HG03280 (cell line): ENCODE measurements at regions not wholly inside any gene's neighbourhood (a gene's known extent, or its start where the extent isn't known, plus 50 kb on each side); places are given as distances from the start of the nearest gene placed in this dataset.

ENCODE experiments used
- ATAC-seq: cut with Tn5 transposase; IDR thresholded peaks from one replicate; pipeline ENCODE4 v1.9.1; 2021; ENCODE audit warnings: mild to moderate bottlenecking, moderate library complexity; ENCODE audit not compliant: unreplicated experiment

- no peak for ATAC-seq
These were observed 149.4 kb downstream of the SNX19 start for GRCh38 chr11:130766650-130767565.

GRCh38 chr11:130769782-130770535, 146.3 kb downstream of the SNX19 start:
- ATAC-seq = no peak

GRCh38 chr11:130771708-130772107, 144.6 kb downstream of the SNX19 start:
- no peak for ATAC-seq

GRCh38 chr11:130772266-130773227, 143.7 kb downstream of the SNX19 start:
- no peak for ATAC-seq

DNA sequence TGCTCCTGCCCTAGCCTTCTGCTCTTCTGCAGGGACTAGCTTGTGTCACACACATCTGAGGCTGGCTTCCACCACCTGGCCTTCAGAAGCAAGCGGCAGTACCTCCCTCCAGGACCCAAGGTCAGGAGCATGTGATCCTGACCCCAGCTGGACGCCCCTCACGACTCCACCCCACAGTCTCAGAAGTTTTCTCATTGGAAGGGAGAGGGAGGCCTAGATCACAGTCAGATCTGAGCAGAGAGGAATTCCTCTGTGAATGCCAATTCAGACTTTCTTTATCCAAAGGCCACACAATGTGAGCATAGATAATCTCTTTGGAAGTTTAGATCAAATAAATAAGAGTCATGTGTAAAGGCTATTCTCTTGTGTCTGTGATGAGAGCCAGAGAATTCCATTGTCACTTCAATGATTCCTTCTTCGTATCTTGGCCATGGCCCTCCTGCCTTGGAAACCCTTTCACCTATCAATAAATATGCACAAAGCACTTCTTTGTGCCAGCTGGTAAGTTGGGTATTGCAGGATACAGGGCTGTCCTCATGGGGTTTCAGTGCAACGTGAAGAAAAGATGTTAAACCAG, 142.9 kb downstream of the SNX19 start:
- ATAC-seq = no peak

- no peak for ATAC-seq
These were observed 141.6 kb downstream of the SNX19 start for GRCh38 chr11:130774703-130775102.

GRCh38 chr11:130775306-130776060, 140.8 kb downstream of the SNX19 start:
- no peak for ATAC-seq

GRCh38 chr11:130776061-130776419, 140.2 kb downstream of the SNX19 start:
- no peak for ATAC-seq

- ATAC-seq = no peak
These were observed 138.3 kb downstream of the SNX19 start for GRCh38 chr11:130778026-130778425.

DNA sequence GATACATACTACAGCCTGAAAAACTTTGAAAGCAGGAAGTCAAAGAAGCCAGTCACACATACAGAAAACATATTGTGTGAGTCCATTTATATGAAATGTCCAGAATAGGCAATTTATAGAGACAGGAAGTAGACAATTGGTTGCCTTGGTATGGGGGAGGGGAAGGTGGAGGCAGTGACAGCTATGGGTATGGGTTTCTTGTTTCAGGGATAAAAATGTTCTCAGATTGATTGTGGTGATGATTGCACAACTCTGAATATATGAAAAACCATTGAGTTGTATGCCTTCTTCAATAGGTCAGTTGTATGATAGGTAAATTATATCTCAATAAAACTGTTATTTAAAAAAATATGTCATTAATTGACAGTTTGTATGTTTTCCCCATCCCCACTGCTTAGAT, 137.6 kb downstream of the SNX19 start:
- ATAC-seq = no peak

DNA sequence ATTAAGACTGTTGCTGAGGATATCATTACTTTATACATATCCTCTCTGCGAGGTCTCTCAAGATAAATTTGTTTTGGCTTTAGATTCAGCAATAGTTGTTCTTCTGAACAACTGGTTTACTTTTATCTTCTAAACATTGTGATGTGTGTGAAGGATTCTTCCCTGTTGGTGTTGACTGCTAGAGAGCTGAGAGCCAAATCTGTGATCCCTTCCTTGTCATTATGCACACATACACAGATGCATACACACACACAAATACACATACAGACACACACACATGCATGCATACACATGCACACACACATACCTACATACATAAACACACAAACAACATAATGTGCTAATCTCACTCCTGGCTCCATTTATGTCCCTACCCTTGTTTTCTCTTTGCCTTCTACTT, 137.0 kb downstream of the SNX19 start:
- ATAC-seq = no peak

DNA sequence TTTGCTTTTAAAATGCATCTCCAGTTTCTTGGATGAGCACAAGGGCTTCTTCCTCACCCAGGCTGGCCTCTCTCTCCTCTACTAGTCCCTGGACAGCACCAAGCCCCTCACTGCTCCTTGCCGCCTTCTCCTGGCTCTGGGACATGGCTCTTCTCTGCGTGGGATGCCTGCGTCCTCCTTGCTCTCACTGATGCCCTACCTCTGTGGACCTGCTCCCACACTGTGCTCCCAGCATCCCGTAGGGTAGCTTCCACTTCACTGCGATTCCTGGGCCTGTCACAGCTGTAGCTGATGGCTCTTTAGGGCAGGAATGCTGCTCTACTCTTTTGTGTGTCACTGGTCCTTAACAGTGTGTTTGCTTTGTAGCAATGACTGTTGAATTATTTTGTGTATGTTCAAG, 136.3 kb downstream of the SNX19 start:
- ATAC-seq = no peak

DNA sequence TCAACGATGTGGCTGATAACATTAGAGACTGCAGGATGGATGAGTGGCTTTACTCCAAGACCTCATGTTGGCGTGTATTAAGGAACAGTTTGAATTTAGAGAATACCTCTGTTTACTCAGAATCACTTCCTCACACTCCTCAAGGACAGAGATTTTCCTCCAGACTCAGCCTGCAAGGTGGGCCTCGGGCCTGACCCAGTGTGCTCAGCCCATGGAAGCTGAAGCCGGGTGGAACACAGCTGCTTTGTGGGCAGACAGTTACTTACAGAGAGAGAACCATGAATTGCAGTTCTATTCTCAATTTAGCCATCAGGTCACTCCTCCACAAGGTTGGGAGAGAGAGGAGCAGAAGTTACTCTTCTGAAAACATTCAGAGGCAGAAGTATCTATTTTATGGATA, 135.8 kb downstream of the SNX19 start:
- no peak for ATAC-seq

- no peak for ATAC-seq
These were observed 134.3 kb downstream of the SNX19 start for GRCh38 chr11:130781931-130782330.

DNA sequence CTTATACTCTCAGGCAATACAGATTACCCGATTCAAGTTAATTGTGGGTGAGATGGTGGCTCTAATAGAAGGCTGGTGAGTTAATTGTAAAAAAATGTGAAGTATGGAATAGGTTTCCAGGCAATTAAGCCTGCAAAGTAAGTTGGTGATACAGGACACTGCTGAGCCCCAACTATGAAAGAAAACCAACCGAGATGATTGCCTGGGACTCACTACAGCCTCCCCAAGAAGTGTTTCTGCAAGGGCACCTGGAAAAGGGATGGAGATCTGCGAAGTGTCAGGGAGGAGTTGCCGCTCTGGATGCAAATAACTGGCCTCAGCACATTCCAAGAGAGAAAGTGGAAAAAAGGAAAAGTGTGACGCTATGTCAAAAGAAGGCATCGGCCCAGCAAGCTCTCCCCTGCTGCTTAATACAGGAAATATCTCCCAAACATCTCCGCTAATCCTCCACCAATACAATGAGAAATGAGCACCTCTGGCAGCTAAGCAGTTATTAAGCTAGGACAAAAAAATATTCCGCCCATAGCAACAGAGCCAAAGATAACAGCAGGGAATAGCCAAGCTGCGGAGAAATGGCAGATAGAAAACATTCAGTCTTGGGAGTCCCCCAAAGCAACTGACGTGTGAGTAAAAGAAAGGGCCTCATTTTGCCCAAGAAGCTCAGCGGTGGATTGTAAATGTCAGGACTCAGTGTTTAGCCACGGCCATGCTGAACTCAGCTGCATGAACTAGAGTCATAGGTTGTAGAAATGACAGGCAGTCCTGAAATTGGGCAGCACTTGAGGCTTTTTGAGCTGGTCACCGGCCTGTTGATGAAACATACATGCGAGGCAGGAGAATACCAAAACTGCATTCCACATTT, 133.7 kb downstream of the SNX19 start:
- no peak for ATAC-seq

- no peak for ATAC-seq
These were observed 133.0 kb downstream of the SNX19 start for GRCh38 chr11:130783323-130783722.

- no peak for ATAC-seq
These were observed 130.7 kb downstream of the SNX19 start for GRCh38 chr11:130785380-130786116.

DNA sequence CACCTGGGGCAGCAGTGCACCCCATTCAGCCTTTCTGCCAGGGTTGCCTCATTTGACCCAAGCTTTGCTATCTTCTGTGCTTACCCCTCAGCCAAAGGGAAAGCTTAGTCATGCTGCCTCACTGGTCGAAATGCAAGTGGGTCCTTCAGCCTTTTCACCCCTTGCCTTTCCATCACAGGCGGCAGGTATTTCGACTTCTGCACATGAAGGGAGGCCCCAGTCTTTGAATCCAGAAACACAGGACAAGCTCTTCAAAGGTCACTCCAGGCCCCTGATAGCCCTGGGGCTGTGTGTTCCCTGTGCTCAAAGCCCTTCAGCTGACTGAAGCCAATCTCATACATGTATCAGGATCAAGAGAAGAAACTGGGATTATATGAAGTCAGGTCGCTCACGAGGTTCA, 129.7 kb downstream of the SNX19 start:
- ATAC-seq = no peak
